ENCODE measurements at regions not wholly inside any gene's neighbourhood (a gene's known extent, or its start where the extent isn't known, plus 50 kb on each side); places are given as distances from the start of the nearest gene placed in this dataset.

DNA sequence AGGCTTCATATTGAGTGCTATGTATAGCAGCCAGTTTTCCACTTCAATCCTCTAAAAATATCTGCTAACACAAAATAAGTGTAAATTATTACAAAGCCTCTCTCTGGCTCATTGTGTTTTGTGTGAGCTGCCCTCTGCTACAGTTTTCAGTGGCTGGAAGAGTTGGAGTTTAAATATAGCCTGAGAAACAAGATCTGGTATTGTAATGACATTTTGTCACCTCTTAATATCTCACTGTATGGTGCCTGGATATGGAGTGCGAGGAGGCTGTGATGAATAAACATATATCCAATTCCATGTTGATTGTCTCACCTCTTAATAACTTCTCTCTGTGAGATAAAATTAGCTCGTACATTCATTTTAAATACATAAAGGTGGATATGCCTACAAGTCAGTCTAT lies 269.7 kb downstream of the FLRT2 start:
- TF ChIP-seq, protein P1, sequence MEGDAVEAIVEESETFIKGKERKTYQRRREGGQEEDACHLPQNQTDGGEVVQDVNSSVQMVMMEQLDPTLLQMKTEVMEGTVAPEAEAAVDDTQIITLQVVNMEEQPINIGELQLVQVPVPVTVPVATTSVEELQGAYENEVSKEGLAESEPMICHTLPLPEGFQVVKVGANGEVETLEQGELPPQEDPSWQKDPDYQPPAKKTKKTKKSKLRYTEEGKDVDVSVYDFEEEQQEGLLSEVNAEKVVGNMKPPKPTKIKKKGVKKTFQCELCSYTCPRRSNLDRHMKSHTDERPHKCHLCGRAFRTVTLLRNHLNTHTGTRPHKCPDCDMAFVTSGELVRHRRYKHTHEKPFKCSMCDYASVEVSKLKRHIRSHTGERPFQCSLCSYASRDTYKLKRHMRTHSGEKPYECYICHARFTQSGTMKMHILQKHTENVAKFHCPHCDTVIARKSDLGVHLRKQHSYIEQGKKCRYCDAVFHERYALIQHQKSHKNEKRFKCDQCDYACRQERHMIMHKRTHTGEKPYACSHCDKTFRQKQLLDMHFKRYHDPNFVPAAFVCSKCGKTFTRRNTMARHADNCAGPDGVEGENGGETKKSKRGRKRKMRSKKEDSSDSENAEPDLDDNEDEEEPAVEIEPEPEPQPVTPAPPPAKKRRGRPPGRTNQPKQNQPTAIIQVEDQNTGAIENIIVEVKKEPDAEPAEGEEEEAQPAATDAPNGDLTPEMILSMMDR (IDR thresholded peaks at IDR 0.05; ENCODE audit: borderline replicate concordance, extremely low read depth, low read length, poor library complexity, severe bottlenecking) = no peak
- no peak for TF ChIP-seq EZH2 (IDR thresholded peaks at IDR 0.05; ENCODE audit: borderline replicate concordance, low read depth, low read length, severe bottlenecking)
